Fibroblast of skin of right quadriceps (primary cell): ENCODE measurements at regions not wholly inside any gene's neighbourhood (a gene's known extent, or its start where the extent isn't known, plus 50 kb on each side); places are given as distances from the start of the nearest gene placed in this dataset.

Source experiments
- DNase-seq: peaks from one replicate; pipeline ENCODE4 v3.0.0-alpha.2; 2013

GRCh38 chr15:38176691-38177090 is 75.9 kb upstream of the SPRED1 start:
- DNase-seq = no peak

DNA sequence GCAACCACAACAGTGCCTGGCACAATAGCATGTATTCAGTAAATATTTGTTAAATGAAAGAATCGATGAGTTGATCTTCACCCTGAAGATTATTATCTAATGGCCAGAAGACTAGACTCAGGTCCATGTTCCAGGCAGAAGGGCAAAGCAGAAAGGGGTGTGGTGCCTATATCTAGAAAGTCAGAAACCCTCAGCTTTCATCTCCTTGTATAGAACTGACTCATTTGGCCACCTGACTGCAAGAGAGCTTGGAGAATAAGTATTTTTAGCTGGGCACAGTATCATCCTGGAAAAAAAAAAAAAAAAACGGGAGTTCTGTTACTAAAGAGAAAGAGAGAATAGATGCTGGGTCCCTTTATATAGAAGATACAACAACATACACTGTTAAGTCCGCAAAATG is 69.7 kb upstream of the SPRED1 start:
- no peak for DNase-seq

DNA sequence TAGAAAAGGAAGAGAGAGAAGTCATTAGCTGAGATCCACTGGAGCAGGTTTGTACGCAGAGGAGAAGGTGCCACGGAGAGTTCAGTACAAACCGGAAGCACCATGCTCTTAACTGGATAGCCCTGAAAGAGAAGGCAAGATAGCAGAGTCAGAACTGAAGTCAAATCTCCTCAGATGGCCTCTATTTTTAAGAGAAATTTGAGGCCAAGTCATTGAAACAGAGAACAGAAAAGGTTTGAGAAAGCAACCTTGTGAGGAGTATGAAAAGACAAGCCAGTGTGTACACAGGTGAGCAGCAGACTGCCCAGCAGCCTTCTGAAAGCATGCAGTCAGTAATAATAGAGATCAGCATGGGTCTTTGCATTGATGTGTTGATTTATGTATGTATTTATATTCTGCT is 66.1 kb upstream of the SPRED1 start:
- DNase-seq = no peak

DNA sequence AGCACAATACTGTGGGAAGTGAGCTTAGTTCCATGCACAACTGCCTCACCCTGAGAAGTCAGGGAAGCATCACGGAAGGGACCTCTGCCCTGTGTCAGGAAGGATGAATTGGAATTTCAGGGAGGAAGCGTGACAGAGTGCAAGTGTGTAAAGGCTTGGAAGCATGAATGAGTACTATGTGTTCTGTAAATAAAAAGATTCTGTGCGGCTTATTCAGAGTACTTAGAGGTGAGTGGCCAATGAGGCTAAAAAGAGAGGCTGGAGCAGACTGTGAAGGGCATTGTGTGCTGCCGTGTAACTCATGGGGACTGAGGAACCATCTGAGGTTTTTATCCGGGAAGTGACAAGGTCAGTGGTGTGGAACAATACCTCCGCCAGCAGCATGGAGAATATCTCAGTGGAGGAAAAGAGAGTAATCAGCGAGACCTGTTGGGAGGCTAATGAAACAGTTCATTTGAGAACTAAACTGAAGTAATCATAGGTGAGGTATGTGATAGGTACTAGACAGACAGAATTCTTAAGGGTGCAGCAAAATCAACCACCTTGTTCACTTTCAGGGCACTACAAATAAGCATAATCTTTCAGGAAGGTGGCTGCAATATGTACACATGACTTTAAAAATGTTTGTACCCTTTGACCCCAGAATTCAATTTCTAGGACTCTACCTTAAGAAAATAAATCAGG is 64.9 kb upstream of the SPRED1 start:
- no peak for DNase-seq

DNA sequence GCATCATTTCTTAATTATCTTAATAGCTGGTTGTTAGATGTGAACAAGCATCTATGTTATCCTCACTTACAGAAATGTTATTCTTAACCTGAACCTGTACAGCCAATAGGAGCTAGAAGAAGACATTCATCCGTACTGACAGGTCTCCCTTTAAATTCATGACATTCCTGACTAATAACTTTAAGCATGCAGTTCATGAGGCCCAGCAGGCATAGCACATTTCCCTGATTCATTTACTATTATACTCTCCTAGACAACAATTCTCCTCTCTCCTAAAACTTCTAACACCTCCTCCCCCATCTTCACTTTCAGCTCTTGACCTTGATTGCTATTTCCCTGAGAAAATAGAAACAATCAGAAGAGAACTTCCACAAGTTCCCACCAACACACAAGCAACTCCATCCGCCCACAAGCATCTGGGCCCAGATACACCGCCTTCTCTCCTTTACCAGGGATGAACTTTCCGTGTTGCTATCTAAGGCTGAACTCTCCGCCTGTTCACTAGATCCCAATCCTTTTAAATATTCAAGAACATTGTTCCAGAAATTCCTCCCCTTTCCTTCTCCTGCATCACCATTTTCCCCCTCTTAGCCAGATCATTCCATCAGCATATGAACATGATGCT is 62.9 kb upstream of the SPRED1 start:
- DNase-seq = peak; percentile 44

DNA sequence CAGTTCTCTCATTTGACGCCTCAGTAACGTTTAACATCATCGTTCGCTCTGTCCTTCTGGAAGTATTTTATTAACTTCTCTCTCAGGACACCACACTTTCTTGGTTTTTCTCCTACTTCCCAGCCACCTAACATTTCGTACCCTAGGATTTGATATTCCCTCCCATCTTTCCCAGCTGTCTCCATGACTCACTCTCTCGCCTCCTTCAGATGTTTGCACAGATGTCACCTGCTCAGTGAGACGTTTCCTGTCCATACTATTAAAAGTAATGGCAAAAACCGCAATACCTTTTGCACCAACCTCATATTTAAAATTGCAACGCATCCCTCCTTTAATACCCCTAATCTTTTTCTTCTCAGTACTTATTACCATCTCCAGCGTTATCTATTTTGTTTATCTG is 62.1 kb upstream of the SPRED1 start:
- no peak for DNase-seq

GRCh38 chr15:38192496-38192895 is 60.1 kb upstream of the SPRED1 start:
- DNase-seq = no peak

- DNase-seq = peak; percentile 42
Measured at GRCh38 chr15:38193496-38193895, 59.1 kb upstream of the SPRED1 start.

DNA sequence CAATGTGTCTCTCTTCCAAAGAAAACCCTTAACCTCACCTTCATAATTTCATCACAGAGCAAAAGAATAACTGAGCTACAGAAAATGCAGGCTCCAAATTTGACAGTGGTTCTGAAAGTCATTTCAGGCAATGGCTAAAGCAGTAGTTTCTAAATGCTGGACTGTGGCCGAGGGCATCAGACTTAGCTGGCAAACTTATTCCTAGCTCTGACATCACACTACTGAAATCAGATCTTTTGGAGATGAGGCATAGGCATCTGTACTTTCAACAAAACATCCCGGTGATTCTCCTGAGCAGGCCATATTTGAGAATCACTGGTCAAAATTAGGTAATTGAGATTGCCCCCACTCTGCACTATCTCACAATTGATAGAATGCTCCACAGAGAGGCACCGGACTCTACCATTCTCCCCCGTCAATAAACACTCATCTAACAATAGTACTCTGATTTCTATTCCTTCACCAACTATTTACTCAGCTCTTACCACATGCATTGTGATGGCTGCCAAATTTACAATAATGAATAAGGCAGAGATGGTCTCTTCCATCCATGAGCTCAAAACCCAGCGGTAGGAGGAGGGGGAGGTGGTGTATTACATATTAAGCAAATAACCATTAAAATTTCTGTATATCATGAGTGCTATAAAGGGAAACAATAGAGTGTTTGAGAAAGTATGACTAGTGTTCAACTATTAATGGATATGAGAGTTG is 57.3 kb upstream of the SPRED1 start:
- DNase-seq = no peak

GRCh38 chr15:38196076-38196475 is 56.6 kb upstream of the SPRED1 start:
- peak; percentile 56 for DNase-seq

- no peak for DNase-seq
Measured at GRCh38 chr15:38197553-38197952, 55.1 kb upstream of the SPRED1 start.

DNA sequence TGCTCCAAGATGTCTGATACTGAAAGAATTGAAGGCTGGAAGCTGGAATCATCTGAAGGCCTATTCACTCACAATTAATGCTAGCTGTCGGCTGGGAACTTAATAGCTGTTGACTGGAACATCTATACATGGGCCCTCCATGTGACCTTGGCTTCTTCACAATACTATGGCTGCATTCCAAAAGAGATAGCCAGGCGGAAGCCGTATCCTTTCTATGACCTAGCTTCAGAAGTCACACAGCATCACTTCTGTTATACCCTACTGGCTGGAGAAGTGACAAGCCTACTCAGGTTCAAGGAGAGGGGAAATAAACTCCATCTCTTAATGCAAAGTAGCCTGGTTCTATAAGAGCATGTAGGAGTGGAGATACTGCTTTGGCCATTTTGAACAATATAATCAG is 50.9 kb upstream of the SPRED1 start:
- DNase-seq = no peak

- peak; percentile 14 for DNase-seq
Measured at GRCh38 chr15:38202361-38202760, 50.3 kb upstream of the SPRED1 start.
